NT2/D1 (cell line): ENCODE measurements at regions not wholly inside any gene's neighbourhood (a gene's known extent, or its start where the extent isn't known, plus 50 kb on each side); places are given as distances from the start of the nearest gene placed in this dataset.

Experiments
- SUZ12 ChIP-seq: IDR thresholded peaks from 2 replicates; pipeline ENCODE4 v1.6.1; 2011; ENCODE audit not compliant: insufficient read length, insufficient read depth; ENCODE audit errors: extremely low read depth
- YY1 ChIP-seq: IDR thresholded peaks from 2 replicates; pipeline ENCODE4 v1.6.1; 2011; ENCODE audit not compliant: insufficient read length, insufficient read depth

DNA sequence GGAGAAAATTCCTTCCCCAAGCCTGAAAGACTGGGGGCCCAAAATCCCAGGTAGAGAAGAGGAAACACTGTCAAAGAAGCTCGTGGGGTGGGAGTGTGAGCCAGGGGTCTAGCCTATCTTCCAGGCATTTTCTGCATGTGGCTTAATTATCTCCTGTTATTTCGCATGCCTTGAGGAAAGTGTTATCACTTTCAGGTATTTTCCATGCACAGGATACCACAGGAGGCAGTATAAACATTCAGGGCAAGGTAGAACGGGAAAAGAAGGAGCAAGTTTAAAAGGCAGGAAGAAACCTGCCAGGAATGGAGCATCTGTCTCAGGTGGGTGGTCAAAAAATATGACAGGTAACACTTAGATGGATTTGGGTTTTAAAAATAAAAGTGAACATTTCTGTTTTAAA is 575.3 kb upstream of the ZNF385D start:
- TF ChIP-seq YY1 (no peak), SUZ12 (no peak)
